ENCODE measurements at regions not wholly inside any gene's neighbourhood (a gene's known extent, or its start where the extent isn't known, plus 50 kb on each side); places are given as distances from the start of the nearest gene placed in this dataset.

DNA sequence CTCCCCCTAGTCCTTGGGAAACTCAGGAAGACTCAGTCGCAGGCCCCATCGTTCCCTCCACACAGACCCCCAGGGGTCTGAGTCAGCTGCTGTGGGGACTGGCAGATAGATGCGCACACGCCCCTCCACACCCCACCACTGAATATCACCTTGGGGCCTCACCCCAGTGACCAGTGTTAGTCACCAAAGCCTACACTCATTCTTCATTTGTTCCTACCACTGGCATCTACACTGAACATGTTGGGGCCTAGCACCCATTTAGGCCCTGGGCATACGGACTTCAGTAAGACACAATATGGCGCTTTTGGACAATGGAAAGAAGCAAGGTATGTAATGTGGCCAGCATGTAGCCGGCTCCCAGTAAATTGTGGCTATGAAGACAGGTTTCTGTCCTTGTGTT, 154.1 kb upstream of the PJA1 start:
- TF ChIP-seq, protein P1, sequence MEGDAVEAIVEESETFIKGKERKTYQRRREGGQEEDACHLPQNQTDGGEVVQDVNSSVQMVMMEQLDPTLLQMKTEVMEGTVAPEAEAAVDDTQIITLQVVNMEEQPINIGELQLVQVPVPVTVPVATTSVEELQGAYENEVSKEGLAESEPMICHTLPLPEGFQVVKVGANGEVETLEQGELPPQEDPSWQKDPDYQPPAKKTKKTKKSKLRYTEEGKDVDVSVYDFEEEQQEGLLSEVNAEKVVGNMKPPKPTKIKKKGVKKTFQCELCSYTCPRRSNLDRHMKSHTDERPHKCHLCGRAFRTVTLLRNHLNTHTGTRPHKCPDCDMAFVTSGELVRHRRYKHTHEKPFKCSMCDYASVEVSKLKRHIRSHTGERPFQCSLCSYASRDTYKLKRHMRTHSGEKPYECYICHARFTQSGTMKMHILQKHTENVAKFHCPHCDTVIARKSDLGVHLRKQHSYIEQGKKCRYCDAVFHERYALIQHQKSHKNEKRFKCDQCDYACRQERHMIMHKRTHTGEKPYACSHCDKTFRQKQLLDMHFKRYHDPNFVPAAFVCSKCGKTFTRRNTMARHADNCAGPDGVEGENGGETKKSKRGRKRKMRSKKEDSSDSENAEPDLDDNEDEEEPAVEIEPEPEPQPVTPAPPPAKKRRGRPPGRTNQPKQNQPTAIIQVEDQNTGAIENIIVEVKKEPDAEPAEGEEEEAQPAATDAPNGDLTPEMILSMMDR (IDR thresholded peaks at IDR 0.05; ENCODE audit: low read depth, low read length) = no peak
- H3K4me3 ChIP-seq (replicated peaks in 1 of 2; ENCODE audit: low read depth in 2 of 2, low read length in 2 of 2) = no peak overlapping the region
- DNase-seq (ENCODE audit: low read depth in 2 of 2) = no peak

DNA sequence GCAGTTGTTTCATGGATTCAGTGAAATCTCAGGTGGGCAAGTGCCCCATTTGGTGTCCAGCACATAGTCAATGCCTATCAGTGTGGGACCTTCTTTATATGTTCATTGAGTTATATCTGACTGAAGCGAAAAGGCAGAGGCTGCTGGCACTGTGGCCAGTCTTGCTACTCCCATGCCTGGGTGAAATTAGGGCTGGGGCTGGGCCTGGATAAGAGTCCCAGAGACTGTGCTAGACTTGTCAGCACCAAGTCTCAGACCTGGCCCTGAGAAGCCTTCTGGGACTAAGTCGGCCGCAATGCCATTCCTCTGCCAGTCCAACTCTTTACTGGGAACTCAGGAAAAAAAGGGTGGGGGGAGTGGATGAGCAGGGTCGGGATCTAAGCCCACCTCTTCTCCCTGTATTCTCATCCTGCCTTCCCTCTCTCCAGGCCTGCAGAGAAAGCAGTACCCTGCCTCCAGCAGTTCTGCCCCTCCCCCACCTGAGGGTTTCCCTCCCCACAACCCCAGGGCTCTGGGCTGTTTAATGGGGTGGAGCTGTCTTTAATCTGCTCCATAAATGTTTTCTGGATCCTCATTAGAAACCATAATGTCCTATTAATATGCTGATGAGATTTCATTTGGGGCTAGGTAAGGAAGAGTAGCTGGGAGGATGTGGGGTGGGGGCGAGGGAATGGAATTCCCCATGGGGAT, 153.5 kb upstream of the PJA1 start:
- DNase-seq (ENCODE audit: low read depth in 2 of 2) = no peak
- H3K4me3 ChIP-seq (replicated peaks in 1 of 2; ENCODE audit: low read depth in 2 of 2, low read length in 2 of 2) = no peak overlapping the region
- TF ChIP-seq, protein P1 (IDR thresholded peaks at IDR 0.05; ENCODE audit: low read depth, low read length) = no peak

DNA sequence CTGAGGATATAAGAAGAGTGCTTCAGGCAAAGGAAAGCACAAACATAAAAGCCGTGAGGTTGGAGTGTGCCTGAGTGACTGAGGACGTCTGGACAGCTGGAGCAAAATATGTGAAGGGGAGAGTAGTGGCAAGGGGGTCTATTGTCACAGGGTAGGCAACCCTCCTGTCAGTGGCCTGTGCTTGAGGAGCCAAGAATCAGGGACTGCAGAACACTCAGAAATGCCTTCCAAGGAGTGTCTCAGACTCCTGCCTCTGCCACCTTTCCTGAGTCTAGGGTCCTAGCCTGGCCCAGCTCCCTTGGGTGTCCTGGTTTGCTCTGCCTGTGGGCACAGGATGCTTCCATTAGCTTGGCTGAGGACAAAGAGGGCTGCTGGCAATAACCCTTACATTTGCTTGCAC, 152.5 kb upstream of the PJA1 start:
- no peak overlapping the region for H3K4me3 ChIP-seq (replicated peaks in 1 of 2; ENCODE audit: low read depth in 2 of 2, low read length in 2 of 2)
- TF ChIP-seq, protein P1 (IDR thresholded peaks at IDR 0.05; ENCODE audit: low read depth, low read length) = no peak
- no peak for DNase-seq (ENCODE audit: low read depth in 2 of 2)

DNA sequence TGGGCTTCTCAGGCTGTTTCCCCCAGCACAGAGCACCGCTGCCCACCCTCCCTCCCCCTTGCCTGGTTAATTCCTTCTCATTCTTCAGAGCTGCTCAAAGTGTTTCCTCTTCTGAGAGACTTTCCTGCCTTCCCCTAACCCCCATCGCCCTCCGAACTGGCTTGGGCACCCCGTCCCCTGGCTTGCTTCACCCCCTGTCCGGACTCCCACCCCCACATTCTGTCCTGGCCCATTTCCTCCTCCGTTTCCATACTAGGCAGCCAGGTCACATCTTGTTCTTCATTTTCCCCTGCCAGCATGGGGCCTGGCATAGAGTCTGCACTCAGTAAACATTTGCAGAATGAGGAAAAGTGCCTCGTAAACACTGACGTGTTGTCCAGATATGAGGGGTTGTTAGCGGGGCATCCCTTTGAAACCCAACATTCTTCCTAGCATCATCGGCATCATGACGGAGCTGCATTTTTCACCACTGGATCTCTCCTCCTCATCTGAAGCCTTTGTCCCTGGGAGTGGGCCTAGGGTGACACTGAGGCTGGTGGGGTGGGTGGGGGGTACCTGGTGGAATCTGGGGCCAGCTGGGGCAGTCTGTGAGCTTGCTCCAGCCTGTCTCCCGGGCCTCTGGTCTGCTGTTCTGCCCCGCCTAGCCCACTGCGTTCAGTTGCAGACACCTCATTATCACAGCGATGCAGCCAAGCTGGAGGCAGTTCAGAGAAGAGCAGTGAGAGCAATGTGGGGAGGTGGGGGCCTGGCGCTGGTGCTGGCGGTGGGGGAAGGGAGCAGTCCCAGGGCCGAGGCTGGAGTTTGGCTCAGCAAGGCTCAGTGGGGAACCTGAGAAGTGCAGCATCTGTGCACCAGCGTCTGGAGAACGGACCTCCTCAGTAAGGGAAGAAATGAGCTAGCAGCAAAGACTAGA, 149.4 kb upstream of the PJA1 start:
- no peak overlapping the region for H3K4me3 ChIP-seq (replicated peaks in 1 of 2; ENCODE audit: low read depth in 2 of 2, low read length in 2 of 2)
- TF ChIP-seq, protein P1 (IDR thresholded peaks at IDR 0.05; ENCODE audit: low read depth, low read length) = no peak
- no peak for DNase-seq (ENCODE audit: low read depth in 2 of 2)

DNA sequence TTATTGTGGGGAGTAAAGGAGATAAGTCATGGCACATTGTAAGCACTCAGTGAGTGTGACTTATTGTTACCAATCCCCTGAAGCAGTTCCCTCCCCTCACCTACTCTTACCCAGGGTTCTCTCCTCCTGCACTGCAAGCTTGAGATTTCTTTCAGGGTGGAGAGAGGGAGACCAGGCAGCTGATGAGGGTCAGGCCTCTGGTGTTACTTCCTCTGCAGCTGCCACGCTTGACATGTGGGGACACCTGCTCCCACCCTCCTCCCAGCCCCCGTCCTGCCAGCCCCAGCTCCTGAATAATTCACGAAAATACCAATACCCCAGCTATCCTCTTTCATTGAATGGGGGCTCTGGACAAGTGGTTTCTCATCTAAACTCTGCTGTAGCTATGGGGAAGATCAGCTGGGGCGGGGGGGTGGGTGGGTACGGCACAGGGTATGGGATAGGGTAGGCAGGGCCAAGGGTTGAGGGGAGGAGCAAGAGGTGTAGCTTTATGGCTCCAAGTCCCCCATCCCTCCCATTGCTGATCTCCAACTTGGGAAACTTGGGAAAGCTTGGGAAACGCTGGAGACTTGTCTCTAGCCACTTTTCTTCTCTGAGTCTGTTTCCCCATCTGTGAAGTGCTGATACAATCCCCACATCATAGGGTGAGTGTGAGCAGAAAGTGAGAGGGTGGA, 148.5 kb upstream of the PJA1 start:
- H3K4me3 ChIP-seq (replicated peaks in 1 of 2; ENCODE audit: low read depth in 2 of 2, low read length in 2 of 2) = no peak overlapping the region
- TF ChIP-seq, protein P1 (IDR thresholded peaks at IDR 0.05; ENCODE audit: low read depth, low read length) = no peak
- no peak for DNase-seq (ENCODE audit: low read depth in 2 of 2)

DNA sequence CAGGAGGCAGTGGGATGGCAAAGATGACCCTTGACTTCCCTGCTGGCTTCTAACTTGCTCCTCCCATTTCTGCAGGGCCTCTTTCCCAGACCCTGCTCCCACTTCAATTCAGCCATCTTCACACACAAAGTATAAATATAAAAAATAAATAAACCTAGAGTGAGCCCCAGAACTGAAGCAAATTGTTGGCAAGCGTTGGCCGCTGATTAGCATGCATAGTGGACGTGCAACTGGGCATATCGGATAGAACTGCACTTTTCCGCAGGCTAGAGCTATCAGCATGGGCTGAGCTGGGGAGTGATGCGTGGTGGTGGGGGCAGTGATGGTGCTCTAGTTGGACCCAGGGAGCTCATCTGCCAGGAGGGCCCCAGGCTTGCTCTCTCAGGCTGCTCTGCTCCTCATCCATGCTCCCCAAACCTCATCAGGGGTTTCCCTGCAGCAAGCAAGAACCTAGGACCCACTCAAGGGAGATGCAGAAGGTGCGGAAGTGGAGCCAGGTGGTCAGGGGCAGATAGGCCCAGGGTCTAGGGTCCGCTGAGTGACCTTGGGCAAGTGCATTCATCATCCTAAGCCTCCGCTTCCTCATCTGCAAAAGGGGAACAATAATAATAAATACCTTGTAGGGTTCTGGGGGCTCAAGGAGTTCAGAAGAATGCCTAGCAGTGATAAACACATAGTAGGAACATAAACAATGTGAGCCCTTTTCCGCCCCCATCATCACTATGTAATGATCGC, 146.8 kb upstream of the PJA1 start:
- no peak overlapping the region for H3K4me3 ChIP-seq (replicated peaks in 1 of 2; ENCODE audit: low read depth in 2 of 2, low read length in 2 of 2)
- TF ChIP-seq, protein P1 (IDR thresholded peaks at IDR 0.05; ENCODE audit: low read depth, low read length) = no peak
- no peak for DNase-seq (ENCODE audit: low read depth in 2 of 2)
